ENCODE measurements at regions not wholly inside any gene's neighbourhood (a gene's known extent, or its start where the extent isn't known, plus 50 kb on each side); places are given as distances from the start of the nearest gene placed in this dataset.
"Not testable (repeated sequence)": the region's sequence is repeated elsewhere in the genome, so short reads cannot be mapped to it uniquely, and the experiment has no call there.

GRCh38 chr10:46645110-46645509, 66.2 kb downstream of the SYT15 start:
- in situ Hi-C loops (cut with HindIII; ENCODE audit: low pct_ligation_motif_present, low pct_unique_long_range_greater_than_20kb, low sequenced_read_pairs); DNase-seq: not testable (repeated sequence)

GRCh38 chr10:46646132-46646531, 67.2 kb downstream of the SYT15 start:
- in situ Hi-C loops (cut with HindIII; ENCODE audit: low pct_ligation_motif_present, low pct_unique_long_range_greater_than_20kb, low sequenced_read_pairs); DNase-seq: not testable (repeated sequence)

GRCh38 chr10:46650967-46651366, 72.0 kb downstream of the SYT15 start:
- DNase-seq; in situ Hi-C loops (cut with HindIII; ENCODE audit: low pct_ligation_motif_present, low pct_unique_long_range_greater_than_20kb, low sequenced_read_pairs): not testable (repeated sequence)

- in situ Hi-C loops (cut with HindIII; ENCODE audit: low pct_ligation_motif_present, low pct_unique_long_range_greater_than_20kb, low sequenced_read_pairs) = not testable (repeated sequence)
Observed at GRCh38 chr10:46657437-46657836, 78.5 kb downstream of the SYT15 start.

GRCh38 chr10:46660027-46660834, 81.3 kb downstream of the SYT15 start:
- in situ Hi-C loops (cut with HindIII; ENCODE audit: low pct_ligation_motif_present, low pct_unique_long_range_greater_than_20kb, low sequenced_read_pairs); DNase-seq: not testable (repeated sequence)

More at GRCh38 chr10:46657437-46657836, 78.5 kb downstream of the SYT15 start:
- DNase-seq = not testable (repeated sequence)

GRCh38 chr10:46660835-46661164, 81.9 kb downstream of the SYT15 start:
- in situ Hi-C loops (cut with HindIII; ENCODE audit: low pct_ligation_motif_present, low pct_unique_long_range_greater_than_20kb, low sequenced_read_pairs); DNase-seq: not testable (repeated sequence)

GRCh38 chr10:46665536-46665935, 86.6 kb downstream of the SYT15 start:
- DNase-seq; in situ Hi-C loops (cut with HindIII; ENCODE audit: low pct_ligation_motif_present, low pct_unique_long_range_greater_than_20kb, low sequenced_read_pairs): not testable (repeated sequence)

GRCh38 chr10:46668357-46668997, 89.5 kb downstream of the SYT15 start:
- in situ Hi-C loops (cut with HindIII; ENCODE audit: low pct_ligation_motif_present, low pct_unique_long_range_greater_than_20kb, low sequenced_read_pairs); DNase-seq: not testable (repeated sequence)

GRCh38 chr10:46677836-46678435, 99.0 kb downstream of the SYT15 start:
- in situ Hi-C loops (cut with HindIII; ENCODE audit: low pct_ligation_motif_present, low pct_unique_long_range_greater_than_20kb, low sequenced_read_pairs); DNase-seq: not testable (repeated sequence)

GRCh38 chr10:46691397-46691796, 112.5 kb downstream of the SYT15 start:
- DNase-seq; in situ Hi-C loops (cut with HindIII; ENCODE audit: low pct_ligation_motif_present, low pct_unique_long_range_greater_than_20kb, low sequenced_read_pairs): not testable (repeated sequence)

GRCh38 chr10:46693218-46693617, 114.3 kb downstream of the SYT15 start:
- in situ Hi-C loops (cut with HindIII; ENCODE audit: low pct_ligation_motif_present, low pct_unique_long_range_greater_than_20kb, low sequenced_read_pairs); DNase-seq: not testable (repeated sequence)

GRCh38 chr10:46717264-46717663, 138.3 kb downstream of the SYT15 start:
- DNase-seq; in situ Hi-C loops (cut with HindIII; ENCODE audit: low pct_ligation_motif_present, low pct_unique_long_range_greater_than_20kb, low sequenced_read_pairs): not testable (repeated sequence)

GRCh38 chr10:46718014-46718413, 139.1 kb downstream of the SYT15 start:
- DNase-seq; in situ Hi-C loops (cut with HindIII; ENCODE audit: low pct_ligation_motif_present, low pct_unique_long_range_greater_than_20kb, low sequenced_read_pairs): not testable (repeated sequence)

- DNase-seq = peak; percentile 74
- in situ Hi-C loops (cut with HindIII; ENCODE audit: low pct_ligation_motif_present, low pct_unique_long_range_greater_than_20kb, low sequenced_read_pairs) = not testable (repeated sequence)
Observed at GRCh38 chr10:46720386-46720785, 141.5 kb downstream of the SYT15 start.

GRCh38 chr10:46720811-46721518, 142.0 kb downstream of the SYT15 start:
- DNase-seq = peak; percentile 69
- in situ Hi-C loops (cut with HindIII; ENCODE audit: low pct_ligation_motif_present, low pct_unique_long_range_greater_than_20kb, low sequenced_read_pairs) = not testable (repeated sequence)

- in situ Hi-C loops (cut with HindIII; ENCODE audit: low pct_ligation_motif_present, low pct_unique_long_range_greater_than_20kb, low sequenced_read_pairs); DNase-seq: not testable (repeated sequence)
Observed at GRCh38 chr10:46724258-46724657, 145.3 kb downstream of the SYT15 start.

GRCh38 chr10:46728359-46728758, 149.4 kb downstream of the SYT15 start:
- DNase-seq; in situ Hi-C loops (cut with HindIII; ENCODE audit: low pct_ligation_motif_present, low pct_unique_long_range_greater_than_20kb, low sequenced_read_pairs): not testable (repeated sequence)

- in situ Hi-C loops (cut with HindIII; ENCODE audit: low pct_ligation_motif_present, low pct_unique_long_range_greater_than_20kb, low sequenced_read_pairs); DNase-seq: not testable (repeated sequence)
Observed at GRCh38 chr10:46730729-46731128, 151.8 kb downstream of the SYT15 start.

Measured in ACHN (cell line).